SK-N-SH treated with all-trans-retinoic acid at 6 μM for 48 hours (cell line): ENCODE measurements at regions not wholly inside any gene's neighbourhood (a gene's known extent, or its start where the extent isn't known, plus 50 kb on each side); places are given as distances from the start of the nearest gene placed in this dataset.

ENCODE experiments used
- ATAC-seq: fragments of 200-7000 bp; cut with Tn5 transposase; 3 replicates; pipeline ENCODE4 v1.9.1; 2020; ENCODE audit warnings: mild to moderate bottlenecking, moderate library complexity
- ARNTL ChIP-seq: fragments of 450-650 bp; formaldehyde crosslinking; IDR thresholded peaks from 2 replicates; pipeline ENCODE4 v1.5.0; 2020; ENCODE audit warnings: low read depth, mild to moderate bottlenecking, moderate library complexity, borderline replicate concordance
- BACH2 ChIP-seq: fragments of 250-450 bp; sonication (Bioruptor Pico); IDR thresholded peaks from 2 replicates; pipeline ENCODE4 v1.9.0; 2021; ENCODE audit warnings: mild to moderate bottlenecking, borderline replicate concordance
- CSDC2 ChIP-seq: fragments of 250-450 bp; sonication (Bioruptor Pico); IDR thresholded peaks from 2 replicates; pipeline ENCODE4 v1.5.0; 2020; ENCODE audit warnings: mild to moderate bottlenecking, moderate library complexity
- ESRRG ChIP-seq: fragments of 250-450 bp; sonication (Bioruptor Pico); IDR thresholded peaks from 2 replicates; pipeline ENCODE4 v1.6.1; 2021; ENCODE audit warnings: mild to moderate bottlenecking
- GLIS3 ChIP-seq: fragments of 250-450 bp; sonication (Bioruptor Pico); IDR thresholded peaks from 2 replicates; pipeline ENCODE4 v1.5.0; 2020; ENCODE audit warnings: mild to moderate bottlenecking, moderate library complexity
- ISL1 ChIP-seq: fragments of 250-450 bp; sonication (Bioruptor Pico); IDR thresholded peaks from 2 replicates; pipeline ENCODE4 v2.1.2; 2022; ENCODE audit warnings: mild to moderate bottlenecking, moderate library complexity
- OSR1 ChIP-seq: fragments of 250-450 bp; sonication (Bioruptor Pico); IDR thresholded peaks from 2 replicates; pipeline ENCODE4 v1.8.0; 2022; ENCODE audit warnings: moderate library complexity, mild to moderate bottlenecking, inconsistent platforms
- PPARA ChIP-seq: fragments of 250-450 bp; sonication (Bioruptor Pico); IDR thresholded peaks from 2 replicates; pipeline ENCODE4 v1.5.0; 2020; ENCODE audit warnings: mild to moderate bottlenecking, borderline replicate concordance
- RARB ChIP-seq: fragments of 250-450 bp; sonication (Bioruptor Pico); IDR thresholded peaks from 2 replicates; pipeline ENCODE4 v1.8.0; 2021; ENCODE audit warnings: mild to moderate bottlenecking, moderate library complexity
- SNAI2 ChIP-seq: fragments of 250-450 bp; sonication (Bioruptor Pico); IDR thresholded peaks from 2 replicates; pipeline ENCODE4 v1.5.0; 2020; ENCODE audit warnings: mild to moderate bottlenecking, moderate library complexity
- TCF4 ChIP-seq: fragments of 250-450 bp; sonication (Bioruptor Pico); IDR thresholded peaks from 2 replicates; pipeline ENCODE4 v1.8.0; 2021; ENCODE audit warnings: mild to moderate bottlenecking, moderate library complexity, borderline replicate concordance
- TOX ChIP-seq: fragments of 250-450 bp; sonication (Bioruptor Pico); IDR thresholded peaks from 2 replicates; pipeline ENCODE4 v1.8.0; 2021; ENCODE audit warnings: mild to moderate bottlenecking, moderate library complexity, borderline replicate concordance
- TSHZ2 ChIP-seq: fragments of 250-450 bp; sonication (Bioruptor Pico); IDR thresholded peaks from 2 replicates; pipeline ENCODE4 v1.5.0; 2020; ENCODE audit warnings: mild to moderate bottlenecking, moderate library complexity
- ZC3H10 ChIP-seq: fragments of 250-450 bp; sonication (Bioruptor Pico); IDR thresholded peaks from 2 replicates; pipeline ENCODE4 v1.5.1; 2021; ENCODE audit warnings: mild to moderate bottlenecking, moderate library complexity
- ZFP3 ChIP-seq: fragments of 250-450 bp; sonication (Bioruptor Pico); IDR thresholded peaks from 2 replicates; pipeline ENCODE4 v1.5.0; 2020; ENCODE audit warnings: mild to moderate bottlenecking, moderate library complexity
- ZFP30 ChIP-seq: fragments of 450-650 bp; formaldehyde crosslinking; IDR thresholded peaks from 2 replicates; pipeline ENCODE4 v1.5.0; 2022; ENCODE audit warnings: mild to moderate bottlenecking, moderate library complexity
- ZNF565 ChIP-seq: fragments of 450-650 bp; formaldehyde crosslinking; conservative IDR thresholded peaks from 2 replicates; pipeline ENCODE4 v1.5.0; 2020; ENCODE audit warnings: low read depth, mild to moderate bottlenecking, moderate library complexity
- ZNF70 ChIP-seq: fragments of 450-650 bp; formaldehyde crosslinking; IDR thresholded peaks from 2 replicates; pipeline ENCODE4 v1.5.0; 2020; ENCODE audit warnings: mild to moderate bottlenecking, moderate library complexity
- ZNF8 ChIP-seq: fragments of 450-650 bp; formaldehyde crosslinking; IDR thresholded peaks from 2 replicates; pipeline ENCODE4 v1.5.0; 2020; ENCODE audit warnings: mild to moderate bottlenecking, moderate library complexity
- TF ChIP-seq, protein P1 (sequence below): fragments of 250-450 bp; sonication (Bioruptor Pico); IDR thresholded peaks from 2 replicates; pipeline ENCODE4 v1.8.0; 2021; ENCODE audit warnings: low read depth, mild to moderate bottlenecking, moderate library complexity, borderline replicate concordance
- TF ChIP-seq, protein P2 (sequence below): fragments of 250-450 bp; sonication (Bioruptor Pico); IDR thresholded peaks from 2 replicates; pipeline ENCODE4 v1.5.1; 2021; ENCODE audit warnings: mild to moderate bottlenecking, moderate library complexity

GRCh38 chr9:38312406-38312805 lies 80.1 kb upstream of the ALDH1B1 start:
- ATAC-seq = no peak
- TF ChIP-seq BACH2 (CRISPR knock-in tag) (no peak), ARNTL (no peak), CSDC2 (CRISPR knock-in tag) (no peak), GLIS3 (CRISPR knock-in tag) (no peak), RARB (CRISPR knock-in tag) (no peak), ESRRG (CRISPR knock-in tag) (no peak)
- TF ChIP-seq, protein P1, sequence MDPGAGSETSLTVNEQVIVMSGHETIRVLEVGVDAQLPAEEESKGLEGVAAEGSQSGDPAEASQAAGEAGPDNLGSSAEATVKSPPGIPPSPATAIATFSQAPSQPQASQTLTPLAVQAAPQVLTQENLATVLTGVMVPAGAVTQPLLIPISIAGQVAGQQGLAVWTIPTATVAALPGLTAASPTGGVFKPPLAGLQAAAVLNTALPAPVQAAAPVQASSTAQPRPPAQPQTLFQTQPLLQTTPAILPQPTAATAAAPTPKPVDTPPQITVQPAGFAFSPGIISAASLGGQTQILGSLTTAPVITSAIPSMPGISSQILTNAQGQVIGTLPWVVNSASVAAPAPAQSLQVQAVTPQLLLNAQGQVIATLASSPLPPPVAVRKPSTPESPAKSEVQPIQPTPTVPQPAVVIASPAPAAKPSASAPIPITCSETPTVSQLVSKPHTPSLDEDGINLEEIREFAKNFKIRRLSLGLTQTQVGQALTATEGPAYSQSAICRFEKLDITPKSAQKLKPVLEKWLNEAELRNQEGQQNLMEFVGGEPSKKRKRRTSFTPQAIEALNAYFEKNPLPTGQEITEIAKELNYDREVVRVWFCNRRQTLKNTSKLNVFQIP (CRISPR knock-in tag) = no peak

DNA sequence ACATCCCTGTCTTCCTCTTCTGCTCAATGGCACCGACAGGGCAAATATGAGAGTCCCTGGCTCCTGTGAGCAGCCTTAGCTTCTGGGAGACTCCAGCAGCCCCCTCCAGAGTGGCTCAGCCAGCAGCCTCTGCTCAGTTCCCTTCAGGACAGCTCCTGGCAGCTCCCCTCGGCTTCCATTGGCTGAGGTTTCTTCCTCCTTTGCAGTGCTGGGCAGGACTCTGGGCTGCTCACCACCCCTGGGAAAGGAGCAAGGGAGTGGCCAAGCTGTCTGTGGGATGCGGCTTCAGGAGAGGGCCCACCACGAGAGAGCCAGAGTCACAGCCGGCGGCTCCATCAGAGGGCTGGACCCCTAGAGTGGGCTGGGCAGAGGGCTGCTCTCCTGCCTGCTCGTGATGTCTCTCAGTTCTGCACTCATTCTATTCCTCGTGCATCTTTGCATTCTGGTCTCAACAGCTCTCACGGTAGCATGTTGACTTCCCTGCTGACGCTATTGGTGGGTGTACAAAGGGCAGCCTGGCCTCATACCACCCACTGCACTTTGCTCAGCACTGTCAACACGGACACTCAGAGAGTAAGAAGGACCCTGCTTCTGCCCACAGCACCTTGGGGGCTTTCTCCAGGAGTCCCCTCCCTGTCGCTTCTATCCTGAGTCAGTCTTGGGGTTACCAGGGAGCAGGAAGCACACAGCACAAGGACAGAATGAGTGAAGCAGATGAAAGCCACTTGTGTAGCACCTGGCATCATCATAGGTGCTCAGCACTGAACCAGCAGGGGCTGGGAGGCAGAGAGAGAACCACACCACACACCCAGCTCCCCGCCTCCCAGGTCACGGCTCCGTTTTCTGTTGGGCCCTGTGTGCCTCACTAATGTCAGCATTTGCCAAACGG lies 80.9 kb upstream of the ALDH1B1 start:
- ATAC-seq = peak; percentile 38; the same call in 2 of the 3 replicates
- no peak for TF ChIP-seq OSR1 (CRISPR knock-in tag)
- no peak for TF ChIP-seq TSHZ2 (CRISPR knock-in tag)
- TF ChIP-seq ZC3H10 = no peak
- no peak for TF ChIP-seq RARB (CRISPR knock-in tag)
- TF ChIP-seq ZFP3 (CRISPR knock-in tag) = no peak
- TF ChIP-seq ISL1 (CRISPR knock-in tag) = no peak
- TF ChIP-seq CSDC2 (CRISPR knock-in tag) = no peak
- no peak for TF ChIP-seq ZFP30 (CRISPR knock-in tag)
- no peak for TF ChIP-seq TCF4
- TF ChIP-seq ESRRG (CRISPR knock-in tag) = no peak
- TF ChIP-seq PPARA (CRISPR knock-in tag) = no peak
- no peak for TF ChIP-seq ARNTL

GRCh38 chr9:38309324-38310195 lies 82.9 kb upstream of the ALDH1B1 start:
- TF ChIP-seq, protein P2, sequence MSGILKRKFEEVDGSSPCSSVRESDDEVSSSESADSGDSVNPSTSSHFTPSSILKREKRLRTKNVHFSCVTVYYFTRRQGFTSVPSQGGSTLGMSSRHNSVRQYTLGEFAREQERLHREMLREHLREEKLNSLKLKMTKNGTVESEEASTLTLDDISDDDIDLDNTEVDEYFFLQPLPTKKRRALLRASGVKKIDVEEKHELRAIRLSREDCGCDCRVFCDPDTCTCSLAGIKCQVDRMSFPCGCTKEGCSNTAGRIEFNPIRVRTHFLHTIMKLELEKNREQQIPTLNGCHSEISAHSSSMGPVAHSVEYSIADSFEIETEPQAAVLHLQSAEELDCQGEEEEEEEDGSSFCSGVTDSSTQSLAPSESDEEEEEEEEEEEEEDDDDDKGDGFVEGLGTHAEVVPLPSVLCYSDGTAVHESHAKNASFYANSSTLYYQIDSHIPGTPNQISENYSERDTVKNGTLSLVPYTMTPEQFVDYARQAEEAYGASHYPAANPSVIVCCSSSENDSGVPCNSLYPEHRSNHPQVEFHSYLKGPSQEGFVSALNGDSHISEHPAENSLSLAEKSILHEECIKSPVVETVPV (CRISPR knock-in tag) = no peak
- peak; percentile 46; the same call in 1 of the 2 replicates for TF ChIP-seq TCF4
- ATAC-seq = peak; percentile 56; the same call in 2 of the 3 replicates

DNA sequence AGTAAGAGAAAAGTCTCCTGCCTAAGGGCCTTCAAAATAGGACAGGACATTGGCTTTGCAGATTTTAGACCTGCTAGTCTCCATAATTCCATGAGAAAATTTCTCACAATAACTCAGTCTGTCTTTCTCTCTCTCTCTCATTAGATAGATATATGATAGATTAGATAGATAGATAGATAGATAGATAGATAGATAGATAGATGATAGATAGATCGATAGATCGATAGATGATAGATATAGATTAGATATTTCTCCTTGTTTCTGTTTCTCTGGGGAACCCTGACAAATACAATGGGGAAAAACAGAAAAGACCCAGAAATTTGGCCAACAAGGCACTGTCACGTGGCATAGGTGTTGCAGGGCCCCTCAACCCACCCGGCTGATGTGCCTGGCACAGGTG lies 84.4 kb upstream of the ALDH1B1 start:
- ATAC-seq = no peak
- TF ChIP-seq TOX (CRISPR knock-in tag) = no peak
- TF ChIP-seq ZFP3 (CRISPR knock-in tag) = no peak
- no peak for TF ChIP-seq SNAI2
- TF ChIP-seq GLIS3 (CRISPR knock-in tag) = no peak
- TF ChIP-seq, protein P2 (CRISPR knock-in tag) = no peak
- TF ChIP-seq ZNF70 = no peak
- TF ChIP-seq ZFP30 (CRISPR knock-in tag) = no peak
- no peak for TF ChIP-seq ZNF565 (CRISPR knock-in tag)
- TF ChIP-seq ZNF8 = no peak
- no peak for TF ChIP-seq TSHZ2 (CRISPR knock-in tag)
- TF ChIP-seq, protein P1 (CRISPR knock-in tag) = no peak
- TF ChIP-seq BACH2 (CRISPR knock-in tag) = no peak
- TF ChIP-seq RARB (CRISPR knock-in tag) = no peak
- TF ChIP-seq ESRRG (CRISPR knock-in tag) = no peak
- TF ChIP-seq TCF4 = no peak
